AML-193 (cell line): ENCODE measurements at regions not wholly inside any gene's neighbourhood (a gene's known extent, or its start where the extent isn't known, plus 50 kb on each side); places are given as distances from the start of the nearest gene placed in this dataset.
"Not testable (repeated sequence)": the region's sequence is repeated elsewhere in the genome, so short reads cannot be mapped to it uniquely, and the experiment has no call there.

Experiments used
- DNase-seq, 2 experiments: peaks; one replicate each; lab custom pipeline; 2025; lab: John Stamatoyannopoulos, UW

DNA sequence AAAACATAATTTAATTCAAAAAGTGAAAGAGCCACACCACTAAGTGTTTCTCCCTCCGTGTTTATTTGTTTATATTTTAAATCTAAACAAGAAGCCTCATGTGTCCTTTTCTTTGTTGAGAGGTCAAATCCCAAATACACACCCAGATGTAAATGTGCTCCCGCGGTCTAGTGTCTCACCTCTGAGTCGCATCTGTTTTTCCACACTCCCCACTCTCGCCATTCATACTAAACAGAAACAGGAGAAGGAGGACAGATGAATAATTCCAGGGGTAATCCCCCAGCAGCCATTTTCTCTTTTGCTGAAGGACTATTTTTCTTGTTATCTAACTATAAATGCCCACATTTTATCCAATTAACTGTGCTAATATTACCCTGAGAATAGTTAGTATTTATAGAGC lies 361.6 kb upstream of the RIOK2 start:
- DNase-seq = no peak

DNA sequence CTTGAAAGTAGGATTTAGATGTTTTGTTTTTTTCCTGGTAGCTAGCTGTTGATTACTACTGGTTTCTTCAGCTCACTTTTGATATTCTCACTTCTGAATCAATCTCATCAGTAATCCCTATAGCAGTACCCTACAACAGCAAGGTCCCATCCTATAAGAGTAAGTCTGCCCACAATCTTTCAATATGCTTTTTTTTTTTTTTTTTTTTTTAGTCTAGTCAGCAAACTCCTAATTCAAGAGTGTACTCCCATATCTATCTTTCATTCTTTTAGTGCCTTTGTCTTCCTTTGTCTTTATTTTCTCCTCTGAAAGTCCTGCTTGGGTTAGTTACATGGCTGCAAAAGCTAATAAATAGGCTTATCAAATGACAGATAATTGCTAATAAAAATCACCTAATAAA lies 362.4 kb upstream of the RIOK2 start:
- DNase-seq = no peak

DNA sequence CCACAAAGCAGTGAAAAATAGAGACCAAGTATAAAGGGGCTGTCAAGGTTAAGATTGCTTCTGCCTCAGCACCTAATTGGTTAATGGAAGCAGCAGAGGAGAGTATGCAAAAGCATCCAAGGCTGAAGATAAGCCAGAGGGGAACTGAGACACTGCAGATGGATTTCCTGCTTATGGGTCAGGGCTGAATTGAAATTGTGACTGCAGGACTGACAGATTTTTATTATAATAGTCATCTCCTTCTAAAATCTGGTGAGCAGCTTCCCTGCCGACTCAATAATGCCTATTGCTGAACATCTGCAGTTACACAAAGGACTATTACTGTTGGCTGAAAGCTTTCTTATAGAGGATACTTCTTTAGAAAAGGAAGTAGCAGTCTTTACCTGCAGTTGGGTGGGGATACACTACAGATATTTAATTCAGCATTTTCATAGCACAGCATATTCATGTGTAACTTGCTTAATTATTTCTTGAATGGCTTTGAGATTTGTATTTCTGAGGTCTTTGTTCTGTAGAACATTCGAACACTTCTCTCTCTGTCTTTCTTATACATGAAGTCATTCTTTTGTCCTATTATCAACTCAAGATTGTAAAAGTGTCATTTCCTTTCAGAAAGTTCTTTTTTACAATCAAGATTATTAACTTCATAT lies 363.0 kb upstream of the RIOK2 start:
- no peak for DNase-seq

DNA sequence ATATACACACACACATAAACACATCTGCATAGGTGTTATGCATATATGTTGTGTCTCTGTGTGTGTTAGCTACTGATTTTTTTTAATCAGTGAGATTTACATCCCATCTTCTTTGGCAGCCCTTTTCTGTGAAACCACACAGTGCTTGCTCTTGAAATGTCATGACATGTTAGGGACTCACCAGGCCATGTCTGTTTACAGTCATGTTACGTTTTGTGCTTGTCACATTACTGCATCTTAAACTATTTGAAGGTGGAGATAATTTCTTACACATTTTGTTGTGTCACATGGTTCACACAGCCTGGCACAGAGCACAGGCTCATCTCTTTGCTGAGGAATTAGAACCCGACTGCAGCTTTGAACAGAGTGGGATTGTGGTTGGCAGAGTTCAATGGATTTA lies 364.4 kb upstream of the RIOK2 start:
- no peak for DNase-seq

DNA sequence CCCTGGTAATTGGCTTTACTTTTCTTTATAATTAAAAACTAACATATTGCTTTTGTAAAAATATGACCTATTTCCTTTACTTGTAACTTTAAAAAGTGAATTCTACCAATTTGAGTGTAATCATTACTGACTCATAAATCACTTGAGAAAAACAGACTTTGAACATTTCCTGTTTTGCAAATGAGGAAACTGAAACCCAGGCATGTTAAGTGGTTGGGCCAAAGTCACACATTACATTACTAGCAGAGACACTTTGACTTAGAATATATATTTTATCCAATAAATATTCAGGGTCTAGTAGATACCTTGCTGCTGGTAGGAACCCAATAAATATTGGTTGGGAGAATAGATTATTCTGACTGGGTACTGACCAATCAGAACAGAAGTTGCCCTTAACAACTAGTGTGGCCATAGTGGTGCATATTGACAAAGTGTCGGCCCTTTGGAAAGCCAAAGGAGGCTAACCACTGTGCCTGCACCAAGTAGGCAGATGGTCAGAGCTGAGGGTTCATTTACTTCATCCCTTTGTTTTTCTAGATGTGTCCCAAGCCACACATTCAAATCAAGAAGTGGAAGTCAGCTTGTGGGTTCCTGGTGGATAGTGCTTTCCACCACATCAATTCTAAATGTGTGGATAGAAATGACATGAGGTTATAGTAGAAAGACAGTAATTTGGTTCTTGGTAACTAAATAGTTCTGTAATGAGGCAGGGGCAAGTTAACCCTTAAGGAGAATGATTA lies 365.1 kb upstream of the RIOK2 start:
- no peak for DNase-seq

DNA sequence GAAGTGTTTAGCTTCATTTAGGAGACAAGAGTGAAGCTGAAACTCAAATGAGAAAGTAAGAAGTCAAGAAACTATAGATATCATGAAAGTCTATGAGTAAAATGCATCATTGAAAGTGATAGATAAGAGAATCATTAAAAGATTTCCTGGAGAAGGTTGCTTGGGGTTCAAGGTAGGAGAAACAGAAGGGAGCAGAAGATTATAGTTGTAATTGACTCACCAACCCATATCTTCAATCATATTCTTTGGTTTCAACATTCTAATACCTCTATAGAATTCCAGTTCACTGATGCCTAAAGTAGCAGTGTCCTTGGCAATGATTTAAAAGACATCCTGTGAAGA lies 365.7 kb upstream of the RIOK2 start:
- no peak for DNase-seq

DNA sequence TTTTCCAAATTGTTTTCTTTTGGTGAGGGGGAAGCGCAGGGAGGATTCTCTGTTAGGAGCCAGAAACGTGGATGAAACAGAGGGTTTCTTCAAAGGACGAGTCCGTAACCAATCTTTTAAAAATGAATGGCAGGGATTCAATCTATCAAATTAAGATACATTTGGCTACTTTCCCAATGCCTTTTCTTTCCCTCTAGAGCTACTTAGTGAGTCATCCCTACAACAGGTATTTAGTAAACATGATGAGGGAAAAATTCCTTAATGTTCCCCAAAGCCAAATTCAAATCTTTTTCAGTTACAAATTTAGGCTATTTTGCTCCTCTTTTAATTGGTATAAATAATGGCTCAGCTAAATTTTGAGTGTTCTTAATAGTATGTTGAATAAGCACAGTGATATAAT lies 366.4 kb upstream of the RIOK2 start:
- DNase-seq = no peak

DNA sequence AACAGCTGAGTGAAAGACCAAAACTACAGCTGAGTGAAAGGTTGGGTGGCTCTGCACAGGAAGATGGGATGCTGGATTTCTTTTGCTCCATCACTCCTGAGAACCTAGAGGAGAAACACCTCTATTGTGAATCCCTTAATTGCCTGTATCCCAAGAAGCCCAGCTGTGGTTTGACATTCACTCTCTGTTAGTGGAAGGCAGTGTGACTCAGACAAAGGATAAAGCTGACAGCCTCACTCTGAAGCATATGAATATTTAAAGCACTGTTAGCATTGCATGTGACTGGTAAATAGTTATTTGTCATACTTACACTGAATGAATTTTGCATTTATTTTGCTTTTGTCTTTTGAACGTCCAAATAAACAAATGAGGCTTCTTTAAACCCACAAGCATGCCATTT lies 367.1 kb upstream of the RIOK2 start:
- DNase-seq = no peak

DNA sequence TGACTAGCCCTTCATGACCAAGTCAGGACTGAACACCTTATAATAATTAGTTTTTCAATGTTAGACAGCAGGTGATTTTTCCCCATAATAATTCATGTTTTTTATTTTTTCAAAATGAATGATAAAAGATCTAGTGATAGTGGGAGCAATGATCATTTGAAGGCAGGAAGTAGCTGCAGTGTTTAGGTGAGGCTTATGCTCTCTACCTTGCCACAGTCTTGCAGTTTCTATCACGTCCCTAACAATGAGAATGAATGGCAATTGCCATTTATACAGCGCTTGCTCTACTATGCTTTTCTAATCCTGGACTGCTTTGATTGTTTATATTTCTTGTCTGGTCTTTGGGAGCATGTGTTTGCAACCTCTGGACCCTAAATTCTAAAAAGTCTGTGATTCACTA lies 367.8 kb upstream of the RIOK2 start:
- no peak for DNase-seq

DNA sequence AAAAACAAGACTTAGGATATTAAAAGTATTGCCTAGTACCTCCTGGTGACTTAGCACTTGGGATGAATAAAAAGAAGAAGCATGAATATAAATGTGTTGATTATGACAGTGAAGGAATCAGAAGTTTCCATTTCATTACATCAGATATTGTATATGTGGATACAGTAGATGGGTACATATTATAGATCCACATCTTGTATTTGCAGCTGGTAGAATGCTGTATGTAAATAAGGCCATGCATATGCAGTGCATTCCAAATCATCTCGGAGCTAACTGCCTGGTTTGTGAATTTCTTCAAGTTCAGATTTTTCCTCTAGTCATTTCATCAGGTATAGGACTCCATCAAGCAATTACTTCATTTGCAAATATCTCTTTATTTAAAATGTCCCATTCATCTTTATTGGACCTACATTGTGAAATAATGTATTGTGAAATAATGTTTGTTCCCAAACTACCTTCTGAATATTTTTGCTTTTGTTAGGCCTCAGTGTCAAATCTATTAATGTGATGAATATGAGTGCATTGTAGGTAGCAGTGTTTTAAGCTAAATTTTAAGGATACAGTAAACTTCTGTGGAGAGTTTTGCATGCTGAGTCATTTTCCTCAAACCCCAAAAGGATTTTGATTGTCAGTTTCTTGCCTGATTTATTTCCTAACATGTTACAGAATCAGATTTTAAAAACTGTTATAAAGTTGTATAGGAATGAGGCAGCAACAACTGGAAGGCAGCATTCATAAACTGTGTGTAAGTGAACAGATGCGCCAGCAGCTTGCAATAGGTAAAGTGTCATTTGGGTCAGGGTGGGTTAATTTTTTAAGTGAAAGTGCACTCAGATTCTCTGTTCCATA lies 370.8 kb upstream of the RIOK2 start:
- no peak for DNase-seq

DNA sequence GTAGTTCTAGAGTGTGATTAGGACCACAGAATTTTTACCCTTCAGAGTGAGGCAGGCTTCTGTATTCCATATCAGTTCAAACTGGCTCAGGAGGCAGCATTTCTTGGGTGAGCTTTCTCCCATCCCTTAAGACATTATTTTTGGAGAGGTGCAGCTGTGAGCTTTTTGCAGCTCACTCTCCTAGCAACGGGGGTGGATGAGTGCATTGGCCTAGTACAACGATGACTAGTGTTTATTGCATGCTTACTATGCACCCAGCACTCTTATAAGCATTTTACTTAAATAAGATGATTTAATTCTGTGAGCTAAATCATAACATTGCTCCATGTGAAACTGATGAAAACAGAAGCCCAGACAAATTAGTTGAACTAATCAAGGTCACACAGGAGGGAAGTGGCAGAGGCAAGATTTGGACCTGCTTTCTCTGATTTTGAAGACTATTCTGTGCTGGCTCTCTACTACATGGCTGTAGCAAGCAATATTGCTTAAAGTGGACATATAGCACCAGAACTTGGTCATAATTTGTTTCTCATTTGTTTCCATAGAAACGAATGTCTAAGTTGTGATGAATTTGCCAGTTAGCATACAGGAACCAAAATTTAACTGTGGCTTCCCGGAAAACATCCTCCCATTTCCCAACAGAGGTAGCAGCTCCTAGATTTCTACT lies 372.1 kb upstream of the RIOK2 start:
- no peak for DNase-seq

DNA sequence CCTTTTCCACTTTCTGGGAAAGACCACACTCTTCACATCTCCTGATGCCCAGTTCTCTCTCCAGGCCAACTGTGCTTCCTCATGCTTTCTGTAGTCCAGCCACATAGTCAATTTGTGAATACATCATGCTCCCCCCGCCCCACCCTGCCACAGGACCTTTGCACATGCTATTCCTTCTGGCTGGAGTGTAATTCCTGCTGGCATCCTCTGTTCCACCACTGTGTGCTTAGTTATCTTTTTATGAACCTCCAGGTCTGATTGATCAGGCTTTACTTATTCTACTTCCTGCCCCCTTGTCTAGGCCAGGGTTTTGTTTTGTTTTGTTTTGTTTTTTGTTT lies 372.6 kb upstream of the RIOK2 start:
- no peak for DNase-seq

DNA sequence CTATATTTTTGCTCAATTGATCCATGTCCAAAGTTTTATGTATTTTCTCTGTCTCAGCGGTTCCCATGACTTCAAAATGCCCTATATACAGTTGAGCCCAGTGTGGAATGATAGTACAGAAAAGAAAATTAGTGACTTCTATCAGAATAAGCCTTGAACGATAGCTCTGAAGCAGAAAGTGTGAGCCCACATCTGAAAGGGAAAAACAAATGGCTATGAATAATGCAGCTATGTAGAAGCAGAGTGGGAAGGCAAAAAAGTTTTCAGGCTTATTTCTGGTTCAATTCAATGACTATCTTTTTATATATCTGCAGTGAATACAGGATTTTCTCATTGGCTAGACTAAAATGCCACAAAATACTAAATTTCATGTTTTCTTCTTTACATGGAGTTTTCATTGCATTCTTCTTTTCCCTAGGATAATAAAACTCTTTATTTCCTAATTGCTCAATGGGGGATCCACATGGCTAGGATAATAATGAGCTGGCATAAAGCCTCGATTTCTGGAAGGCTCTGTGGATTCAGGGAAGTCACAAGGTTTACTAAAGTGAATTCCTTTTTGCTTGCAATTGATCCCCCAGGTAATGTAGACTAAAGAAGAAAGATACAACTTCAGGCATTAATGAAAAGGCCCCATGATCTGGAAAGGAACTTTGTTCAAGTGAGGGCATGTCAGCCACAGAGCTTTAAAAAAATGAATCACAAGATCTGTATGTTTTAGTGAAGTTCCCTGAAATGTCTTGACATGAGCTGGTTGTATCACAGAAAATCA lies 377.0 kb upstream of the RIOK2 start:
- no peak for DNase-seq

DNA sequence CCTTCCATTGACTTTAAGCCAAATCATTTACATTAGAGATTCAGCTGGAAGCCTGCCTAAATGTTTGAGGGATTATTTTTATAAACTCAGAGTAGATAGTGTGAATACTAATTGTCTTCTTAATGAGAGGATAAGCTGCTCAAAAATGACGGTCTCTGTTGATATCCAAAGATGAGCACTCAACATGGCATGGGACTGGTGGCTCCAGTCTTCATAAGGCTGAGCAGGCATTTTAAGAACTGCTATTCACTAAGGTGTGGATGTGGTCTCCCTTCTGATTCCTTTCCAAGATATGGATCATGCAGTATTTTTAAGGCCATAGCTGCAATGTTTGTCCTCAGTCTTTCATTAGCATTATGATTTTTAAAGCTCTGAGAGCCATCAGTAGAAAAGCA lies 377.5 kb upstream of the RIOK2 start:
- DNase-seq = no peak

DNA sequence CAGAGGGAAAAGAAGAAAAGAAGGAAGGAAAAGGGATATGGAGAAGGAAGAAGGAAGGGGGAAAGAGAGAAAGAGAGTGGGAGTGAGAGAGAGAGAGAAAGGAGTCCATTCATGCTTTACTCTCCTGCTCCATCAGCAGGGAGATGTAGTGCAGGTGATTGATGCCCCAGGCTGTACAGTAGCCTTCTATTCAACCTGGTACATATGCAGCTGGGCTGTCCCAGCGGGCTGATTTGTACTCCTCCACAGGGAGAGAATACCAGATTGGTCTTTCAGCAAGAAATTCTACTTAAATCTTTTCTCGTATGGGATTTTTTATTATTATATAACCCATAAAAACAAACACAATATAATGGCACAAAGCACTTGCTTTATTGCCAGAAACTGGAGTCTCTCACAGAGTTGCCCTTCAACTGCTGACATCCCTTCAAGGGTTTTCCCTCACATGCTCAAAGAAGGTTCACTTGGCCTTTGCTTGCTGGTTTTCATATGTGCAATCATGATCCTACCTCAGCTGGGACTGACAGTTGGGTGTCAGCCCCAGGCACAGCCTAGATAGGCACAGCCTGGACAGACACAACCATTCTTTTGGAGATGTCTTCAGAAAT lies 380.1 kb upstream of the RIOK2 start:
- DNase-seq = no peak

DNA sequence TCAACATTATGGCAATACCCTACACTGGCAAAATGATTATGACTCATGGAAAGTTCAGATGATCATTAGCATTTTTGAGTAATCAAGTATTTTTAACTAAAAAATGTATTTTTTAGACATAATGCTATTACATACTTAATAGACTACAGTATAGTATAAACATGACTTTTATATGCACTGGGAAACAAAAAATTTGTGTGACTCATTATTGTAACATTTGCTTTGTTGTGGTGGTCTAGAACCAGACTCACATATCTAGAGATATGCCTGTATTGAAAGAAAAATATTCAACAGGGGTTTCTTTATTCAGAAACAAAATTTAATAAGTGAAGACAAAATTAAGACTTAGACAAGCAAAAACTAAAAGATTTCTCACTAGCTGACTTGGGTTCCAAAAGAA lies 385.3 kb upstream of the RIOK2 start:
- no peak for DNase-seq

DNA sequence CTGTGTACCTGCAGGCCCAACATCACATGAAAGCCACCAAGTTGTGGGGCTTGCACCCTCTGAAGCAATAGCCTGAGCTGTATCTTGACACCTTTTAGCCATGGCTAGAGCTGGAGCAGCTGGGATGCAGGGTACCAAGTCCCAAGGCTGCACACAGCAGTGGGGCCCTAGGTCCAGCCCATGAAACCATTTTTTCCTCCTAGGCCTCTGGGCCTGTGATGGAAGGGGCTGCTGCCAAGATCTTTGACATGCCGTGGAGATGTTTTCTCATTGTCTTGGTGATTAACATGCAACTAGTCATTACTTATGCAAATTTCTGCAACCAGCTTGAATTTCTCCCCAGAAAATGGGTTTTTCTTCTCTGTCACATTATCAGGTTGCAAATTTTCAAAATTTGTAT lies 387.2 kb upstream of the RIOK2 start:
- no peak for DNase-seq

DNA sequence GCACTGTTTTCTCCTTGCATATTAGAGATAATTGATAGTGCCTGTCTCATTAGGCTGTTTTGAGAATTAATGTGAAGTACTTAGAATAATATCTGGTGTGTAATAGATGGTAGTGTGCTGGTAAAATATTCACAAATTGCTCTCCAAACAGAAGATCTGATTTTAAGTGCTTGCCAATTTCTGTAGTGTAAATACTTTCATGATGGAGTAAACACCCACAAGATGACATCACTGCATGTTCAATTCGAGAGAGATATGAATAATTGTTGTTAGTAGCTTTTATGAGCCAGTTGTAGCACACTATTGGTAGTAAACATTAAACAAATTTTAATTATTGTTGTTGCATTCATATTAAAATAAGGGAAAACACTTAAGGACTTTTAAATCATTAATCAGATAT lies 392.3 kb upstream of the RIOK2 start:
- no peak for DNase-seq

DNA sequence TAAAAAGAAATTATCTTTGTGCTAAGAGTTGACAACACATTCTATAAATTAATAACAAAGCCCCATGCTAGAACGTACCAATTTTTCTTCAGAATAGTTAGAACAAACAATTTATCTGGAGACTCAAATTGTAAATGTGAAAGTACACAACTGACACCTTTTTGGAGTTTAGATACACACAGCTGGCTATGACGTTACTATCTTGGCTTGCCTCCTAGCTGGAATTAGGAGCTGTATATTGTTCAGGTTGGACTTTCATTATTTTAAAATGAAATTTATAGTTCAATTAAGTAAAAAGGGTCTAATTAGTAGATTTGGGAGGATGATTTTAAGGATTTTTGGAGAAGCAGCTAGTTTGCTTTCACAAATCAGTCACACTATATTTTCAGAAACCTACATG lies 393.9 kb upstream of the RIOK2 start:
- no peak for DNase-seq

DNA sequence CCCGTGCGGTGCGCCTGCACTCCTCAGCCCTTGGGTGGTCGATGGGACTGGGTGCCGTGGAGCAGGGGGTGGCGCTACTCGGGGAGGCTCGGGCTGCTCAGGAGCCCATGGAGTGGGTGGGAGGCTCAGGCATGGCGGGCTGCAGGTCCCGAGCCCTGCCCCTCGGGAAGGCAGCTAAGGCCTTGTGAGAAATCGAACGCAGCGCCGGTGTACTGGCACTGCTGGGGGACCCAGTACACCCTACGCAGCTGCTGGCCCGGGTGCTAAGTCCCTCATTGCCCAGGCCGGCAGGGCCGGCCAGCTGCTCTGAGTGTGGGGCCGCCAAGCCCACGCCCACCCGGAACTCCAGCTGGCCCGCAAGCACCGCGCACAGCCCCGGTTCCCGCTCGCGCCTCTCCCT lies 396.9 kb upstream of the RIOK2 start:
- not testable (repeated sequence) for DNase-seq

DNA sequence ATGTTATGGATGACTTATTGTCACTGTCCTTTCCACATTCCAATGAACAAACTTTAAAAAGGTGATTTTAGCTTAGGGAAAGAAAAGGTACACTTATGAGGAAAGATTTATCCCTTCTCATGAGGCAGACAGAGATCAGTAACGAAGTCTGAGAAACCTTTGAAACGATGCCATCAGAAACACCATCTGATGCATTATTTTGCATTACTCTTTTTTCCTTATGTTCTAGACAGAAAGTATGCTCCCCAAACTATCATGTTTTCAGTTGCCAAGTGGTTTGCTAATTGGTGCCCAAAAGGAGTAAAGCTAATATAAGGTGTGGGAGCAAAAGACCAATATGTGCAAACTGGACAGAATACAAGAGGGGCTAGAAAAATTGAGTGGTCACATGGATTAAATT lies 397.7 kb upstream of the RIOK2 start:
- DNase-seq = no peak

DNA sequence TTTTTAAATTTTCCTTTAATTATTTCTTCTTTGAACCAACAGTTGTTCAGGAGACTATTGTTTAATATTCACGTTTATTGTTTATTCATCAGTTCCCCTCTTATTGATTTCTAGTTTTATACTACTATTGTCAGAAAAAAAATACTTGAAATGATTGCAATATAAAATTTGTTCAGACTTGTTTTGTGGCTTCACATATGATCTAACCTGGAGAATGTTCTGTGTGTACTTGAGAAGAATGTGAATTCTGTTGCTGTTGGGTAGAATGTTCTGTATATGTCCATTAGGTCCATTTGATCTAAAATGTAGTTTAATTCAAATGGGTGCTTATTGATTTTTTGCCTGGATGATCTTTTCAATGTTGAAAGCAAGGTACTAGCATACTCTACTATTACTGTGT lies 408.7 kb upstream of the RIOK2 start:
- no peak for DNase-seq
